C1 segment of cervical spinal cord (tissue), 14 donors: ENCODE measurements at regions not wholly inside any gene's neighbourhood (a gene's known extent, or its start where the extent isn't known, plus 50 kb on each side); places are given as distances from the start of the nearest gene placed in this dataset.

Experiments
- DNase-seq, 14 donors: peaks; one replicate each; lab custom pipeline; 2025; lab: John Stamatoyannopoulos, UW

DNA sequence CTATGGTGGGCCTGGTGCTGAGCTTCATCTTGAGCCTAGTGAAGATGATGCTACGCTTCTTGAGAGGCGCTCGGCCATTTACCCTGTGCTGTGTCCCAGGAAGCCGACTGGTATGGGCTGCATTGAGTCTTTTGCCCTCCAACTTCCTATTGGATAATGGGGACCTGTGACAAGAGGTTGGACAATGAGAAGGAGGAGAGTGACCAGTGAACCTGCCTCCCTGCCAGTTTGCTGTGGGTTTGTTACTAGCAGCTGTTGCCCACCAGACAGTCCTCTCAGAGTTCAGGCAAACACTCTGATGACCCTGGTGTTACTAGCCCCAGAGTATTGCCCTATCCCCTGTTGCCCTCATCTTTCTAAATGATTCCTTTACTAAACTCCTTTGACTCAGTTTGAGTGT lies 99.6 kb upstream of the PFN2 start:
- no peak for DNase-seq

DNA sequence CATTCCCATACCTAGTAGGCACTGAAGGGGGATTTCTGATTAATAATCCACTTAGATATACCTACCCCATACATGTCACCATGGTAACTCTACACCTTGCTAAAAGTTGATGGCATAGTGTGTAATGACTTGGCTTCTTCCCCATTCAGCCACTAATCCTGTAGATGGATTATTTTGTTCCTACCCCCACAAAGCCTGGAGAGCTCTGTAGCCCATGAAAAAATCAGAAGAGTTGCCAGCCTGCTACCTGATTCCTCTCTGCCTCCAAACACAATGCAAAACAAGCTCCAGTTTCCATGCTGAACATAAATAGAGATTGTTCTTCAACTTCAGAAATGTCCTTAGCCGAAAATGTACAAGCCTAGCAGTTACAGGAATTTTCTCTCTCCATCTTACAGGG lies 98.9 kb upstream of the PFN2 start:
- DNase-seq = no peak

DNA sequence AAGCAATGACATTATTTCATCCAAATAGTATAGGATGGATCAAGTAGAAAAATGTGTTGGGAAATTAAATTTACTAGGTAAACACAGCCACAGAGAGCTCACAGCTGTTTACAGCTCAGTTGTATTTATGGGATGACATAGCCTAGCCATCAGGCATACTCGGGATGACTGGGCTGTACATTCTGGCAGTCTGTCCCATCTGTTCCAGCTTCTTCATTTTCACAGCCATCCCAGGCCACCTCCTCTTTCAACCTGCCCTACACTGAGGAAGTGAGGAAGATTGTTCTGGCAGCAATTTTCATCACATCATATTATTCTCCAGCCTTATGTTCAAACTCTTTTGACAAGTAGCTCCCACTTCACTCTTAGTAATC lies 98.4 kb upstream of the PFN2 start:
- DNase-seq = no peak

DNA sequence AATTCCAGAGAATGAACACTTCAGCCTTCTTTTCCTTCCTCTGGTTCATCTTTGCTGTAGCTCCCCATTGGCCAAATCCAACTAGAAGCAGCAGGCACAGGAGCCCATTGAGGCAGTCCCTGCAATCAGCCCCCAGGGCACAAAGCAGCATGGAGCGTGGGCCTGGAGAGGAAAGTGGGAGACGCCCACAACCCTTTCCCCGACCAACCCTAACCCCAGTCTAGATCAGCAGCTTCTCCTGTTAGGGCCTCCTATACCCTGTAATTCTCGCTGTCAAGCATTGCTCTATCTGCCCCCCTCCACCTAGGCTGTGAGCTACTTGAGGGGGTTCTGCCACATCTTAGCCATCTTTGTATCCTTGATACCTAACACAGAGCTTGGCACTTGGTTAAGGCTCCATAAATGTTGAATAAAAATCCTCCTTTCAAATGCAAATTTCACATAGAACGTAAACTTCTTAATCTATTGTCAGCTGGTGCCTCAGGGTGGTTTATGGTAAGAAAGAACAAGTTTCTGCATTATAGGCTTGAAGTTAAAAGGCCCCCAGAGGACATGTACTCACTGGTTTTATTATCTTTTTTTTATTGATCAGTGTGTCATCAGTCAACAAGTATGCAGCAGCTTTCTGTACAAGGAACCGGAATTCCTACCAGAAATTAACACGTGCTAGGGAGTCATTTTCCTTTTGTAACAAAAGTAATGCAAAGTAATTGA lies 97.9 kb upstream of the PFN2 start:
- DNase-seq = no peak

DNA sequence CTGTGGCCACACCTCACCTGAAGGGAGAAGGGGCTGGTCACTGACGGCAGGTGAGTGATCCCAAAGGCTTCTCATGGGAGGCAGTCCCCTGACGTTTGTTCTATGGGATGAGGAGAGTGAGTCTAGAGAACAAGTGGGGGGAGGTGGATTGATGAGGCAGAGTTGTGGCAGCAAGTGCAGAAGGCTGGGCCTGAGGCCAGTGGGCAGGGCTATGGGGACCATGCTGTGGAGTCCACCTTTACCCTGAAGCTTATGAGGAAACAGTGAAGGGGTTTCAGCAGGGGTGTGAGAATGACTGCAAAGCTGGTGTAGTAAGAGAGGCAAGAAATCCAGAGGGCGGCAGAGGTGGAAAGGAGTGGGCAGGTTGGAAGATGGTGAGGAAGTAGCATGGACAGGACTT lies 96.9 kb upstream of the PFN2 start:
- no peak for DNase-seq

DNA sequence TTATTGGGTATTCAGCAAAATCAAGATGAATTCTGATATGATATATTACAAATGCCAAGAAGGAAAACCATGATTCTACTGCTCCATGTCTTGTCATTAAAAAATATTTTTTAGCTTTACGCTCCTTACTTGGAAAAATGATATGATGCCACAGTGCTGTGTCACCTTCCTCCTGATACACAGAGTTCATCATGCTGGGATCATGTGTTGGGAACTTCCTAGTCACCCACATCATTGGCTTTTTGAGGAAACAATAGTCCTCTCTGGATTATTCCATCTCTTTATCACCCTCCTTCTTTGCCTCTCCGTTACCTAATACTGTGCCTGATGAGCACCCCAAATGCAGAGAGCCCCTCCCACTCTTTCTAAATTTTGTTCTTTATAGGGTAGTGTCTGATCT lies 94.3 kb upstream of the PFN2 start:
- DNase-seq = no peak

DNA sequence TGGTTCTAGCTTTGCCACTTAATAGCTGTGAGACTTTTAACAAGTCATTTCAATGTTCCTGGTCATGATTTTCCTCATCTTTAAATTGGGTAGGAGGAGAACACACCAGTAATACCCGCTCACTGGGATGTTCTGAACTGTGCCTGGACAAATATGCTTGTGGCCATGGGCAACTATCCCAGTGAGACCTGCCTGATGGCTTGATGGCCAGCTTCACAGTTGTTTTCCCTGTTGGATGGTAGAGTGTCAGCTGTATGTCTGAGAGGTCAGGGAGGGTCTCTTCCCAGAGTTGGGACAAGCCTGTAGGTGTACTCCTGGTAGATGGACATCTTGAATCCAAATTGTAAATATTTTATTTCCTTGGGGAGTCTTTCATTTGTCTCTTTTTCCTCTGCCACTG lies 92.5 kb upstream of the PFN2 start:
- no peak for DNase-seq

DNA sequence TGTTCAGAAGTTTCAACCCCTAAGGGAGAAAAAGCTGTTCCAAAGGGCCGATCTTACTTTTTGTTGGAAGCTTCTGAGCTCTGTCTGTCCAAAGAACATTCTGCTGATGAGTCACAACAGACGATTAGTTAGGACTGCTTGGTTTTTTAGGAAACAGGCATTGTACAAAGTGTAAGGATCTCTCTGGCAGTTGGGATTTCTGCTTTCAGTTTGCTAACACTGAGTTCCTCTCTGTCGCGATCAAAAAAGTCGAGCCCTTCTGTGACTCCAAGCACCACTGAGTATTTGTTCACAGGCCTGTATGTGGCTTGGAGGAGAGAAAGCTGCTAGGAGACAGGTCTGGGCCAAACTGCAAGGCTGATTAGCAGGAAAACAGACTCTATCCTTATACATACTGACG lies 91.8 kb upstream of the PFN2 start:
- DNase-seq = no peak

DNA sequence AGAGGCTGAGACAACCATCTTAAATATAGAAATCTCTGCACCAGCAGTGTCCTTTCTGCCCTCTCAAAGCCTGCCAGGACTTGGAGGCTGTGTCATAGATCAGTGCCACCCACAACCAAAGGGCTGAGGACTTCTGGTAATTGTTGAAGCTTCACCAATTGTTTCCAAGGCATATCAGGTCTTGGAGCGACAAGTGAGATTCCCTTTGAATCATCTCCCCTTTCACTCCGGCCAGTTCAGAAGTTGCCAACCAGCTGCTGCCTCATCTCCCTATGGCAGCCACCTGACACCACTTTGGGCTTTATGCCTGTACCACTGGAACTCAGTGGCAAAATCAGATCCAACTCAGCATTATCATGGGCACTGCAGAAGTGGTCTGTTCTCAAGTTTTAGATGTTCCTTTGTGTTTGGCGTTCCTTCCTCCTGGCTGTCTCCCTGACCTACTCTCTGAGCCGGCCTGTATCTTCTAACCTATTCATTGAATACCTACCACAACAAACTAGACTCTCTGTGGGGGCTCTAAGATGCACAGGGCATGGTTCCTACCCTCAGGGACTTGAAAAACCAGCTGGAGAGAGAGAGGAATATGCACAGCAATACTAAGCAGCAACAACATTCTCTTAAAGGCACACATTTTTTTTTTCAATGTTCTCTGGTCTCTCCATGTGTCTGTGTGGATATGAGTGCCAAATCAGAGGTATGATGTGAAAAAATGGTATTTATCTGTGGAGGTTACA lies 90.8 kb upstream of the PFN2 start:
- DNase-seq = no peak

DNA sequence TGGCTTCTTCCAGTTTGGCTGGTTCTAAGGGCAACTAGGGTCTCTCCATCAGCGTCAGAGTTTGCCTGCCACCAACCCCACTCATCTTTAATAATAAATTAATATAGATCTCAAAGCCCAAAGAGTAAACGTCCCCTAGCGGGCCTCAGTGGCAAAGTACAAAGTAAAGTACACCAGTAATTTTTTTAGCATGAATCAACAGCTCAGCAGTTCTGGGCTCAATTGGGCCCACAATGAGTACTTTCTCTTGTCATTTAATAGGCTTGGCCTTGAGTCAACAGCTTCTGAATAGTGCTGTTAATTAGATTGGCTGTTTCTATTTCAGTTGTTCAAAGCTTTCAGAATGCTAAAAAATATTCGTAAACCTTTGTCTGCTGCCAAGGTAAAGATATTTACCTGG lies 89.0 kb upstream of the PFN2 start:
- peak in 1 of 14 donors; percentile 5 for DNase-seq

DNA sequence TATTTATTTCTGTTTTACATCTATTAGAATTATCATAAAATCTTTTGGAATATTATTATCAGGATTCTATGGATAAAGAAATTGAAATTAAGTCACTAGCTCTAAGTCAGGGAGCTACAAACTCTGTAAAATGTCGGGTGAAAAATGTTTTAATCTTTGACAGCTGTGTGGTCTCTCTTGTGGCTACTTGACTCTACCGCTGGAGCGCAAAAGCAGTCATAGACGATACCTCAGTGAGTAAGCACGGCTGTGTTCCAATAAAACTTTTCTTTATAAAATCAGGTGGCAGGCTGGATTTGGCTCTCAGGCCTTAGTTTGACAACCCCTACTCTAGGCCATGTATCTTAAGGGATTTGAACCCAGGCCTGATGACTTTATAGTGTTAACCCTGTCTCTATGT lies 88.5 kb upstream of the PFN2 start:
- DNase-seq = no peak

DNA sequence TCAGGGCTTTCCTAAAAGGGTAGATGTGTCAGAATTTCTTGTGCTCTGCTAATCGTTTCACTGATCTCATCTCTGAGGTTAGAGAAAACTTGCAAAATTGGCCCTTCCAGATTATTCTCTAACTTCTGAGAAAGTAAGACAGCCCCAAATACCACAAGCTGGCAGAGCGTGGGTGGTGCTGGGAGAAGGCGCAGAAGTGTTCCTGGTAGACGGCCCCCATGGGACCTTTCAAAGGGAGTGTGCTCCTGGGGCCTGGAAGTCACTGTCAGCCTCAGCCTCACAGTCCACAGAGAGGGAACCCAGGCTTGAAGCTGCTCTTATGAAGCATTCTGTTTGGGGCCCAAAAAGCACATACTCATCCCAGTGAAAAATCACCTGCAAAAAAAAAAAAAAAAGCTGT lies 86.5 kb upstream of the PFN2 start:
- DNase-seq = no peak

DNA sequence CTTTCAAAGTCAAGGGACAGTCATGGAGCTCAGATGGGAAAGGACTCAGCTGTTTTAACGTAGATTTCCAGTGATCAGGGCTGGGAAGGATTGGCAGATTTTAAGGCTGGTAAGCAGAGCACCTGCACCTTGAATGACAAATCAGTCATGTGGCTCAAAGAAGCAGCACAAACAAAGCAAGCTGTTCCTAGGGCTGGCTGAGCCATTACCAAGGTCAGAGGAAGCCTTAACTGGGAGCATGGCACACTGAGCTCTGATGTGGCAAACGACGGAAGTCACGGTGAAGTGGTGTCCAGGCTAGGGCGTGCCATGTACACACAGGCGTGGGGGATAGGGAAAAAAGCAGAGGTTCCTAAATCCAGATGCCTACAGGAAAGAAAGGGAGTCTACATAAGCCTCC lies 84.6 kb upstream of the PFN2 start:
- DNase-seq = no peak

DNA sequence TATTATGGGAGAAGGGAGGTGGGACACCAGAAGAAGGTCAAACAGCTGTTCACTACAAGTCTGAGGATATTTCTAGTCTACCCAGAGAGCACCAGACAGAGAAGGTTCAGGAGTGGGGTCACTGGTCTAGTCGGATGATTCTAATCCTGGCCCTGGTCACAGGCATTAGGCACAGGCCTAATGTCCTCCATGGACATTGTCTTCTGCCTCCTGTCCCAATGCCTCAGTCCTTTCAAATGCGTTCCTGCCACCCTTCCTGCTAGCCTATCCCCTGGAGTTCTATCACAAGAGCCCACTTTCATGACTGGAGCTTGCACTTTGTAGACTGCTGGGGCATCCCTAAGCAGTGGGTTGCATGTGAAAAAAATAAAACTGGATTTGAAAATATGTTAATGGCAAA lies 83.9 kb upstream of the PFN2 start:
- DNase-seq = no peak

DNA sequence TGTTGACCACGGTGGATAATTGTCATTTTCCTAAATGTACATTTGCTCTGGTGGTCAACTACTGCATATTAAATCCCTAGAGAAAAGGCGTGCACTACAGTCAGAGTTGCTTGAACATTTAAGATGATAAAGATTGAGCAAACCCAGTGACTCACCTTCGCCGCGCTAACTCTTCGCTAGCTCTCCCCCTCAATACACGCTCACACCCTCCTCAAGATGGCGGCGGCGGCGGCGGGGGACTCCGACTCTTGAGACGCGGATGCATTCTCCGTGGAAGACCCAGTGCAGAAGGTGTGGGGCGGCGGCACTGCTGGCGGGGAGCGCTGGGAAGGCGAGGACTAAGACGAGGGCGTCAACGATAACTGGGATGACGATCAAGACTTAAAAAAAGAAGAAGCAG lies 79.8 kb upstream of the PFN2 start:
- DNase-seq = no peak

DNA sequence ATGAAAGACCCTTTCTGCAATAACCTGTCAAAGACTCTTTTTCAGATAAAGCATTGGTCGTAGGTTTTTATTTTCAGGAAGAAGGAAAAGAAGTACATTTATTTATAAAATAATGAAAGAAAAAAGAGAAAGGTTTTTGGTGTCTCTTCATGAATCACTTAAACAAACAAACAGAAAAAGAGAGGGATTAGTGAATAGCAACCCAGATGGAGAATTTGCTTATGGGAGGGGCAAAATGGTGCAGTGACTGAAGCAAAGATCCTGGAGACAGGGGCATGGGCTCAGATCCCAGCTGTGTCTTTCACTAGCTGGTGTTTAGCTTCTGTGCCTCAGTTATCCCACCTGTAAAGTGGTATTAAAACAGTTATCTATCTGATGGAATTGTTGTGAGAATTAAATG lies 78.6 kb upstream of the PFN2 start:
- no peak for DNase-seq

DNA sequence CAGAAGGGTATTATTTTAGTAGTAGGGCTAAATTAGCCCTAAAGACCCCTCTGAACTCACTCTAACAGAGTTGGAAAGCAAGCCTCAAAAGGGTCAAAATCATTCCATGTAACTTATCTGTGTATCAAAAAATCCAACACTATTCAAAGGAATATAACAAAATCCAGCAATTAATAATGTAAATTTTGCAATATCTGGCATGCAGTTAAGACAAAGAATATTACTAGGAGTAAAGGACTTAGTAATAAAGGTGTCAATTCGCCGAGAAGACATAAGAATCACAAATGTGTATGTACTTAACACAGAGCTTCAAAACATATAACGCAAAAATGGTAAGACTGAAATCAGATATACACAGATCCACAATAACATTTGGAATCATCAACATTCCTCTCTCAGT lies 71.2 kb upstream of the PFN2 start:
- no peak for DNase-seq

DNA sequence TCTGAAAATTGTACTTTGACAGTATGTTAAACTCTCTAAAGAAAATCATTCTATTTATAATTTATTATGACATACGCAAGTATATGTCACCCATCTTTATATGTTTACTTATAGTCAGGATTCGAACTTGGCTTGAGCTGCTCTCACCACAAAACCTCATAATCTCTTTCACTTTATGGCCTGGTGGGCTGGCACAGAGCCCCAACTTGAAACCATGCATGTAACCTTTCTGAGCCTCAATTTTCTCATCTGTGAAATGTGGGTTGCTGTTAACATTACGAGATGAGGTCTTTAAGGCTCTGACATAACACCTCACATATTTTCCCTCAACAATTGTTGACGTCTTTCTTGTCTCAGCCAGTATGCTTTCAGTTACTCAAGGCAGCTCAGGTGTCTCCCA lies 69.4 kb upstream of the PFN2 start:
- DNase-seq = no peak

DNA sequence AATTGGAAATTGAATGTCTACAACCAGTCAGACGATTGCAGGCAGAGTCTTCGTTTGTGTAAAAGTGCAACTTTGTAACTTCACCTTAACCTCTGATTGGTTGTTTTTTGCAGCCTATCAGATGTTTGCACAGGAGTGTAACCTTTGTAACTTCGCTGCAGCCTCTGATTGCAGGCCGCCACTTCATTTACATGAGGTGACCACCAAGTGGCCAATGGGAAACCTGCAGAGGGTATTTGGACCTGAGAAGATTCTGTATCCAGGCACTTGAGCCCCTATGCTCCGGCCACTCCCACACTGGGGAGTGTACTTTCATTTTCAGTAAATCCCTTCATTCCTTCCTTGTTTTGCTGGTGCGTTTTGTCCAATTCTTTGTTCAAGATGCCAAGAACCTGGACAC lies 68.1 kb upstream of the PFN2 start:
- no peak for DNase-seq

DNA sequence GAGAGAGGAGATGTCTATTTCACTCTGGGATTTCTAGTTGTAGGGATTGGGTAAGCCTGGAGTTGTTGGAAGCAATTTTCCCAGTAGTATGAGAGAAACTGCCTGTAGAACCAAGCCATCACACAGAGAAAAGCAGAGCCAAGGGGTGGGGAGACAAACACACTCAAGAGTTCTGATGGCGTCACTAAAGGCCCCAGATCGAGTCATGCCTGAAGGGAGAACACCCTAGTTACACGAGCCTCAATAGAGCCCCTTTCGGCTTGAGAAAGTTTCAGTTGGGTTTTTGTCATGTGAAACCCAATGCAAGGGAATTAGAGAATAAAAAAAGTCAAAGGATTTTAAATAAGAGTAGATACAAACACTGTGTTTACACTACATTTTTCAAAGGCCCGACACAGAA lies 66.1 kb upstream of the PFN2 start:
- DNase-seq = no peak

DNA sequence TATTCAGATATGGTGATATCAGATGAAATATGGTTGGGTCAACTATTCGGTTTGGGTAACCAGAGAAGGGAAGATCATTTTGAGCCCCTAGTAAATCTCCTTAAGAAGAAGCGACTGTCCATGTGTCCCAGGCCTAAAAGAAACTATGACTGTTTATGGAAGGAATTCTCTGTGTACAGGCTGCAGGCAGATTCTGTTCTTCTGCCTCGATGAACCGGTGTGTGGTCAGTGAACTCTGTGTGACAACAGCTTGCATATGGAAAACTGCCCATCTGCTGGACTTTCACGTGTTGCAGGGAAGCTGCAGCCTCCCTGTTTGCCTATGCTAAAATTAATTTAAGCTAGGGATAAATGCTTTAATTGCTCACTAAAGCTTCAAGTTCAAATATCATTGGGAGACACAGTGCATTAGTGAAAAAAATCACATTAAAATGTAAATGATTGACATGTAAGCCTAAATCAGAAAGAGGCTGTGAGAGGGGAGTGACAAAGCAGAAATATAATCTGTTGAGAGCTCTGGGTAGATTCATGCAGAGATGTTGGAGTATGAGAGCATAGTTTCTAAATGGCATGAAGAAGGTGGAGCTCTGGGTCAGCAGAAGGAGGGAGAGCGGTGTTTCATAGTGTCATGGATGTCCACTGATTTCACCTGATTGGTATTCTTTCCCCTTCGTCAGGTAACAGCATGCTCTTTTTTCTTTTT lies 65.4 kb upstream of the PFN2 start:
- DNase-seq = no peak

DNA sequence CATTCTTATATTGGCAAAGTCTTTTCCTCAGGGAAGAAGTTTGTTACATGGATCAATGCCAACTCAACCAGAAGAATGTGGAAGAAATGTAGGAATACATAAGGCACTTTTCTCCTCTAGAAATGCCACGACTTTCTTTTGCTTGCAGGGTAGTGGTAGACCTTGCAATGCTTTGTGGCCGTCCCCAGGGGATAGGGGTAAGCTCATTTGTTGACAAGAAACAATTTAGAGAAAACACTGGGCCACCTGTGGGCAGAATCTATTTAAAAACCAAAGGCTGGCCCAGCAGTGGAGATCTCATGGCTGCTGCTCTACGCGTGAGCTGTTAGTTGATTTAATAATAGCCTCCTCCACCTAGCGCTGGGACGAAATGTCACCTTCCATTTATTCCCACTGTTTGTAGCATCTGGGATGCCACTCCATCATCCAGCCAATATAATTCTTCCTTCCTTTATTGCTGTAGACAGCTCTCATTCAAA lies 64.6 kb upstream of the PFN2 start:
- no peak for DNase-seq

DNA sequence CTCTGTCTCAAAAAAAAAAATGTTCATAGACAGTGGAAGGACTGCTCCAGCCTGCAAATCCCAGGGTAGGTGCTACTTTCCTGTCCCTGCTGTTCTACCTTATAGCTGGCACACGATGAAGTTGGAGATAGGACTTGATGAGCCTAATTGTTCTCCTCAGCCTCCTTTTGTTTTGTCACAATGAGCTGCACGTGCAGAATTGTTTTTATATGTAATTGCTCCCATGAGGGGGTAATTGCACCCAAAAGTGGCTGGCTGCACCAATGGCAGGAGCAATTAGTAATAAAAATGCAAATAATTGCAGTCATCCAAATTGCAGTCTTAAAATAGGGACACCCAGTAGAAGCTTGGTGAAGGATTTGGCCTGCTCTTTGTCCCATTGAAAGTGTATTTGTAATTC lies 63.0 kb upstream of the PFN2 start:
- DNase-seq = no peak
